ENCODE measurements at regions not wholly inside any gene's neighbourhood (a gene's known extent, or its start where the extent isn't known, plus 50 kb on each side); places are given as distances from the start of the nearest gene placed in this dataset.

GRCh38 chr3:111314181-111314873, 227.7 kb upstream of the CD96 start:
- no peak for DNase-seq

GRCh38 chr3:111314898-111315297, 227.1 kb upstream of the CD96 start:
- DNase-seq: no peak

GRCh38 chr3:111315930-111316587, 225.9 kb upstream of the CD96 start:
- peak; percentile 13 for DNase-seq

- DNase-seq: no peak
Observed at GRCh38 chr3:111318289-111318688, 223.7 kb upstream of the CD96 start.

- no peak for DNase-seq
Observed at GRCh38 chr3:111319598-111319997, 222.4 kb upstream of the CD96 start.

GRCh38 chr3:111321786-111322185, 220.2 kb upstream of the CD96 start:
- DNase-seq: no peak

- DNase-seq: no peak
Observed at GRCh38 chr3:111323019-111323418, 219.0 kb upstream of the CD96 start.

- DNase-seq: no peak
Observed at GRCh38 chr3:111324151-111324550, 217.8 kb upstream of the CD96 start.

- DNase-seq: no peak
Observed at GRCh38 chr3:111324645-111325044, 217.4 kb upstream of the CD96 start.

- no peak for DNase-seq
Observed at GRCh38 chr3:111325160-111325718, 216.8 kb upstream of the CD96 start.

GRCh38 chr3:111326144-111326995, 215.6 kb upstream of the CD96 start:
- DNase-seq: no peak

GRCh38 chr3:111331306-111331705, 210.7 kb upstream of the CD96 start:
- no peak for DNase-seq

- no peak for DNase-seq
Observed at GRCh38 chr3:111331912-111332311, 210.1 kb upstream of the CD96 start.

GRCh38 chr3:111332488-111333080, 209.4 kb upstream of the CD96 start:
- DNase-seq: no peak

- DNase-seq: no peak
Observed at GRCh38 chr3:111333642-111334041, 208.4 kb upstream of the CD96 start.

- DNase-seq: no peak
Observed at GRCh38 chr3:111335512-111336303, 206.3 kb upstream of the CD96 start.

- DNase-seq: no peak
Observed at GRCh38 chr3:111336511-111336910, 205.5 kb upstream of the CD96 start.

- peak; percentile 77 for DNase-seq
Observed at GRCh38 chr3:111338059-111338698, 203.8 kb upstream of the CD96 start.

GRCh38 chr3:111339017-111339416, 203.0 kb upstream of the CD96 start:
- DNase-seq: no peak

GRCh38 chr3:111351334-111351733, 190.7 kb upstream of the CD96 start:
- no peak for DNase-seq

- DNase-seq: no peak
Observed at GRCh38 chr3:111352585-111352984, 189.4 kb upstream of the CD96 start.
